ENCODE measurements at regions not wholly inside any gene's neighbourhood (a gene's known extent, or its start where the extent isn't known, plus 50 kb on each side); places are given as distances from the start of the nearest gene placed in this dataset.

- in situ Hi-C loops (cut with HindIII; ENCODE audit: low sequenced_read_pairs), result no loop called here
- DNase-seq (ENCODE audit: low read depth, low spot score), result no peak
- H3K4me3 ChIP-seq (ENCODE audit: low read depth, low read length), result no peak overlapping the region
- TF ChIP-seq, protein P1, sequence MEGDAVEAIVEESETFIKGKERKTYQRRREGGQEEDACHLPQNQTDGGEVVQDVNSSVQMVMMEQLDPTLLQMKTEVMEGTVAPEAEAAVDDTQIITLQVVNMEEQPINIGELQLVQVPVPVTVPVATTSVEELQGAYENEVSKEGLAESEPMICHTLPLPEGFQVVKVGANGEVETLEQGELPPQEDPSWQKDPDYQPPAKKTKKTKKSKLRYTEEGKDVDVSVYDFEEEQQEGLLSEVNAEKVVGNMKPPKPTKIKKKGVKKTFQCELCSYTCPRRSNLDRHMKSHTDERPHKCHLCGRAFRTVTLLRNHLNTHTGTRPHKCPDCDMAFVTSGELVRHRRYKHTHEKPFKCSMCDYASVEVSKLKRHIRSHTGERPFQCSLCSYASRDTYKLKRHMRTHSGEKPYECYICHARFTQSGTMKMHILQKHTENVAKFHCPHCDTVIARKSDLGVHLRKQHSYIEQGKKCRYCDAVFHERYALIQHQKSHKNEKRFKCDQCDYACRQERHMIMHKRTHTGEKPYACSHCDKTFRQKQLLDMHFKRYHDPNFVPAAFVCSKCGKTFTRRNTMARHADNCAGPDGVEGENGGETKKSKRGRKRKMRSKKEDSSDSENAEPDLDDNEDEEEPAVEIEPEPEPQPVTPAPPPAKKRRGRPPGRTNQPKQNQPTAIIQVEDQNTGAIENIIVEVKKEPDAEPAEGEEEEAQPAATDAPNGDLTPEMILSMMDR (IDR thresholded peaks at IDR 0.05; ENCODE audit: low read depth, low read length), result no peak
Measured at GRCh38 chr12:74455429-74455828, 82.2 kb upstream of the ATXN7L3B start.

GRCh38 chr12:74456431-74456830, 81.2 kb upstream of the ATXN7L3B start:
- in situ Hi-C loops (cut with HindIII; ENCODE audit: low sequenced_read_pairs), result no loop called here
- H3K4me3 ChIP-seq (ENCODE audit: low read depth, low read length), result no peak overlapping the region
- DNase-seq (ENCODE audit: low read depth, low spot score), result no peak
- TF ChIP-seq, protein P1 (IDR thresholded peaks at IDR 0.05; ENCODE audit: low read depth, low read length), result no peak

GRCh38 chr12:74468401-74468800, 69.2 kb upstream of the ATXN7L3B start:
- no peak overlapping the region for H3K4me3 ChIP-seq (ENCODE audit: low read depth, low read length)
- no peak for DNase-seq (ENCODE audit: low read depth, low spot score)
- TF ChIP-seq, protein P1 (IDR thresholded peaks at IDR 0.05; ENCODE audit: low read depth, low read length), result no peak
- in situ Hi-C loops (cut with HindIII; ENCODE audit: low sequenced_read_pairs), result no loop called here

GRCh38 chr12:74476234-74476633, 61.4 kb upstream of the ATXN7L3B start:
- no peak for DNase-seq (ENCODE audit: low read depth, low spot score)
- H3K4me3 ChIP-seq (ENCODE audit: low read depth, low read length), result no peak overlapping the region
- in situ Hi-C loops (cut with HindIII; ENCODE audit: low sequenced_read_pairs), result no loop called here
- TF ChIP-seq, protein P1 (IDR thresholded peaks at IDR 0.05; ENCODE audit: low read depth, low read length), result no peak

- TF ChIP-seq, protein P1 (IDR thresholded peaks at IDR 0.05; ENCODE audit: low read depth, low read length), result no peak
- no peak for DNase-seq (ENCODE audit: low read depth, low spot score)
- no peak overlapping the region for H3K4me3 ChIP-seq (ENCODE audit: low read depth, low read length)
- in situ Hi-C loops (cut with HindIII; ENCODE audit: low sequenced_read_pairs), result no loop called here
Measured at GRCh38 chr12:74481078-74481477, 56.6 kb upstream of the ATXN7L3B start.

DNA sequence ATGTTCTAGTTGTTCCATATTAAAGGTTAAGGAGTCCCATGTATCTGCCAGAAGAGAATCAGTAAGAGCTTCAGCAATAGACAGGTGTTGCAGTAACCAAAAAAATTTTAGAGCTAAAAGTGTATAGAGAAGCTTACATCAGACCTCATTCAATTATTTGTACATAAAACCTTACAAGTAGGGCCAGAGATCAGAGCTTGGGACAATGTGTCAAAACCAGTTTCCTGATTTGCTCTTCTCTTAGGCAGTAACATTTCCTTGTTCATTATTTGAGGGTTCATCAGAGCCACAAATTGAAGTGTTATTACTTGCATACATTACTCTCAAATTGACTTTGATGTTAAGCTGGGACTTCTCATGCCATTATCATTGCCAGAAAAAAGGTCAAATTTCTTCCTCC, 55.5 kb upstream of the ATXN7L3B start:
- H3K4me3 ChIP-seq (ENCODE audit: low read depth, low read length), result no peak overlapping the region
- TF ChIP-seq, protein P1 (IDR thresholded peaks at IDR 0.05; ENCODE audit: low read depth, low read length), result no peak
- DNase-seq (ENCODE audit: low read depth, low spot score), result no peak
- in situ Hi-C loops (cut with HindIII; ENCODE audit: low sequenced_read_pairs), result no loop called here

DNA sequence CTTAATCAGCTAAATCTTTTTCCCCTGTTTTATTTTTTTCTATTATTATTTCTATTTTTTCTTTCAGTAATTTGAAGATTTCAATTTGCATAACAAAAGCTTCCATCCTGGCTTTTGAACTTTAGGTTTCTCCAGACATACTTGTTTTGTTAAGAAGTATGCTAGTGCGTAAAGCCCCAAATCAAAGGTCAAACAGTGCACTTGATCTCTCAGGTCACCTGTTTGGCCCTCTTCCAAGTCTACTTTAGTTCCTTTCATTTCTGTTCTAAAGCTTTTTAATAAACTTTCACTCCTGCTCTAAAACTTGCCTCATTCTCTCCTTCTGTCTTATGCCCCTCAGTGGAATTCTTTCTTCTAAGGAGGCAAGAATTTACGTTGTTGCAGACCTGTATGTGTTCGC, 54.6 kb upstream of the ATXN7L3B start:
- in situ Hi-C loops (cut with HindIII; ENCODE audit: low sequenced_read_pairs), result no loop called here

More for the DNA sequence above, 54.6 kb upstream of the ATXN7L3B start:
- TF ChIP-seq, protein P1 (IDR thresholded peaks at IDR 0.05; ENCODE audit: low read depth, low read length), result no peak
- DNase-seq (ENCODE audit: low read depth, low spot score), result no peak
- H3K4me3 ChIP-seq (ENCODE audit: low read depth, low read length), result no peak overlapping the region
